ENCODE measurements at regions not wholly inside any gene's neighbourhood (a gene's known extent, or its start where the extent isn't known, plus 50 kb on each side); places are given as distances from the start of the nearest gene placed in this dataset.
A peak's percentile ranks its signal among the peaks of the same experiment; 100 is the strongest.

DNA sequence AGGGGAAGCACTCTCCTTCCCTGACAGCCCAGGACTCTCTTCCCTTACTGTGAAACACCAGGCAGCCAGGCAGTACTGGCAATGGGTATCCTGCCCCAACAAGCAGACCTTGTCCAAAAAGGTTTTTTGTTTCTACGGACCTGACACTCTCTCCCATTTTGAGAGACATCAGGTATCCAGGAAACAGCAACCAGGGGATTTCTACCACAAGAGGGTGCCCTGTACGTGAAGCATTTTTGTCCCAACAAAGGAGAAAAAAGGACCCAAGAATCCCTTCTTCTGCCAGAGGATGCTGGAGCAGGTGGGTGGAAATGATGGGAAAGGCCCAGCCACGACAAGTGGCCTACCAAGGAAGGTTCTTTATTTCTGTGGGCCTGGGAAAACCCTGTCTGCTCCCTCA is 65.7 kb upstream of the FGF13 start:
- H3K27ac ChIP-seq: no peak overlapping the region
- no peak for TF ChIP-seq POLR2A (IDR thresholded peaks at IDR 0.05)
- TF ChIP-seq, protein P1, sequence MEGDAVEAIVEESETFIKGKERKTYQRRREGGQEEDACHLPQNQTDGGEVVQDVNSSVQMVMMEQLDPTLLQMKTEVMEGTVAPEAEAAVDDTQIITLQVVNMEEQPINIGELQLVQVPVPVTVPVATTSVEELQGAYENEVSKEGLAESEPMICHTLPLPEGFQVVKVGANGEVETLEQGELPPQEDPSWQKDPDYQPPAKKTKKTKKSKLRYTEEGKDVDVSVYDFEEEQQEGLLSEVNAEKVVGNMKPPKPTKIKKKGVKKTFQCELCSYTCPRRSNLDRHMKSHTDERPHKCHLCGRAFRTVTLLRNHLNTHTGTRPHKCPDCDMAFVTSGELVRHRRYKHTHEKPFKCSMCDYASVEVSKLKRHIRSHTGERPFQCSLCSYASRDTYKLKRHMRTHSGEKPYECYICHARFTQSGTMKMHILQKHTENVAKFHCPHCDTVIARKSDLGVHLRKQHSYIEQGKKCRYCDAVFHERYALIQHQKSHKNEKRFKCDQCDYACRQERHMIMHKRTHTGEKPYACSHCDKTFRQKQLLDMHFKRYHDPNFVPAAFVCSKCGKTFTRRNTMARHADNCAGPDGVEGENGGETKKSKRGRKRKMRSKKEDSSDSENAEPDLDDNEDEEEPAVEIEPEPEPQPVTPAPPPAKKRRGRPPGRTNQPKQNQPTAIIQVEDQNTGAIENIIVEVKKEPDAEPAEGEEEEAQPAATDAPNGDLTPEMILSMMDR (IDR thresholded peaks at IDR 0.05 in 4 of 5, conservative IDR thresholded peaks at IDR 0.05 in 1 of 5): no peak
- H3K36me3 ChIP-seq: no peaks in the 10 kb centered on the region
- H3K4me3 ChIP-seq: no peak overlapping the region
- intact Hi-C loops (cut with DNase I; ENCODE audit: low total_unique reads): no loop called here
- H3K9me3 ChIP-seq: no peaks in the 10 kb centered on the region
- DNase-seq: no peak
- peaks cover 0 to 4% of the 10 kb centered on the region in 2 donors for H3K4me1 ChIP-seq
- H3K27me3 ChIP-seq: no peaks in the 10 kb centered on the region
- in situ Hi-C loops (cut with MboI; ENCODE audit: low sequenced_read_pairs in 4 of 4): loop anchor here in 2 of 4 donors (10.0 kb wide), 1 partner anchor 778 kb away; no protein-coding TSS in a partner anchor
- ATAC-seq: no peak

DNA sequence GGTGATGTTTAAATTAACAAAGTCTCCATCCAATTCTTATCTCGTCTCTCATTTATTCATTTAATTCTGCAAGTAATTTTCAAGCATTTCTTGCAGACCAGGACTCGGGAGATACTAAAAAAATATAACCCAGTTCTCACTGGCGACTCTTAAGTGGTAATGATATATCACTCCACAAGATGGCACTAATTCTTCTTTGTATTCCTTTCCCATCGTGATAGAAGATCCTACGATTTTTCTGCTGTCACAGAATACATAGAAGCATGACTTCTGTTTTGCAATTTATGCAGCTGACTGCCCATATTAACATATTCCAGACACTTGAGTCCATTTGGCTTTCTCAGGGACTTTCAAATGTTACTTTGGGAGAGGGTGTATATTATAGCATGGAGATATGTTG is 64.0 kb upstream of the FGF13 start:
- Histone ChIP-seq H3K27ac (no peak overlapping the region), H3K4me3 (no peak overlapping the region), H3K36me3 (no peaks in the 10 kb centered on the region), H3K4me1 (peaks cover 0 to 4% of the 10 kb centered on the region in 2 donors), H3K9me3 (no peaks in the 10 kb centered on the region), H3K27me3 (no peaks in the 10 kb centered on the region)
- in situ Hi-C loops (cut with MboI; ENCODE audit: low sequenced_read_pairs in 4 of 4) (loop anchor here in 2 of 4 donors (10.0 kb wide), 1 partner anchor 779 kb away; no protein-coding TSS in a partner anchor), intact Hi-C loops (cut with DNase I; ENCODE audit: low total_unique reads) (no loop called here)
- TF ChIP-seq, protein P1 (IDR thresholded peaks at IDR 0.05 in 4 of 5, conservative IDR thresholded peaks at IDR 0.05 in 1 of 5): peak in 4 of 5 experiments; percentile 24 to 52 (median 40)
- TF ChIP-seq POLR2A (IDR thresholded peaks at IDR 0.05): no peak
- no peak for DNase-seq
- peak in 1 of 2 donors; percentile 64 for ATAC-seq

DNA sequence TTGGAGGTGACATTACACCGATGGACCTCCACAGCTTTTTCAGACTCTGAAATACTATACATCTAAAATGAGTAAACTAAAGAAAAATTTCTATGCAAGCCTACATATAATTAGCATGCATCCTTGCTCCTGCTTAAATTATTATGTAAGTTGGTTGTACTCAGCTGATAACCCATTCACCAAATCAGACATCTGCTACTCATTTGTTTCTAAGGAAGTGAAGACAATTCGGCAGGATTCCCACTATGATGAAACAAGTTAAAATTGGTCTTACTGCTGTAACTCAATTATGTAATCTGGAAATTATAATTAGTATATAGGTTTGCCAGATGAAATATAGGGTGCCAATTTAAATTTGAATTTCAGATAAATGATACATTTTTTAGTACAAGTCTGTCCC is 59.5 kb upstream of the FGF13 start:
- no peak overlapping the region for H3K4me3 ChIP-seq
- H3K36me3 ChIP-seq: no peaks in the 10 kb centered on the region
- TF ChIP-seq POLR2A (IDR thresholded peaks at IDR 0.05): no peak
- TF ChIP-seq, protein P1 (IDR thresholded peaks at IDR 0.05 in 4 of 5, conservative IDR thresholded peaks at IDR 0.05 in 1 of 5): no peak
- in situ Hi-C loops (cut with MboI; ENCODE audit: low sequenced_read_pairs in 4 of 4): loop anchor here (10.0 to 25.0 kb wide), 2 partner anchors 784 to 791 kb away; no protein-coding TSS in a partner anchor
- no peaks in the 10 kb centered on the region for H3K27me3 ChIP-seq
- ATAC-seq (no peak), DNase-seq (no peak)
- peaks cover 0 to 4% of the 10 kb centered on the region in 2 donors for H3K4me1 ChIP-seq
- intact Hi-C loops (cut with DNase I; ENCODE audit: low total_unique reads): no loop called here
- no peaks in the 10 kb centered on the region for H3K9me3 ChIP-seq
- no peak overlapping the region for H3K27ac ChIP-seq

DNA sequence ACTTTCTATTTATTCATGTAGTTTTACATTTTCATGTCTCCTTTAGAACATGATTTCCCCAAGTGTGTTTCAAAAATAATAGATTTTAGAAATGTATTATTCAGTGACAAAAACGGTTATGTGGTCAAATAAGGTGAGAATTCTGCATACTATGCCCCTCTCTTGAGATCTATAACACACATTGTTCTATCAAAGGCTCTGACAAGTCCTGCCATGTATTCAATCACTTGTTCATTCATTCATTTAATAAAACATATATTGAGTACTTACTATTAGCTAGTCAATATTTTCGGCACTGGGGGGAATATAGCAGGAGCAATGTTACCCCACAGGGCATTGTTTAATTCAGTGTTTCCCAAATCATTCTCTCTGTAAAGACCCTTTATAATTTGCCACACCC is 58.4 kb upstream of the FGF13 start:
- TF ChIP-seq, protein P1 (IDR thresholded peaks at IDR 0.05 in 4 of 5, conservative IDR thresholded peaks at IDR 0.05 in 1 of 5): no peak
- TF ChIP-seq POLR2A (IDR thresholded peaks at IDR 0.05): no peak
- no peak for ATAC-seq
- H3K4me1 ChIP-seq: peaks cover 0 to 4% of the 10 kb centered on the region in 2 donors
- H3K9me3 ChIP-seq: no peaks in the 10 kb centered on the region
- H3K4me3 ChIP-seq: no peak overlapping the region
- DNase-seq: no peak
- intact Hi-C loops (cut with DNase I; ENCODE audit: low total_unique reads) (no loop called here), in situ Hi-C loops (cut with MboI; ENCODE audit: low sequenced_read_pairs in 4 of 4) (loop anchor here (10.0 to 25.0 kb wide), 2 partner anchors 785 to 792 kb away; no protein-coding TSS in a partner anchor)
- no peaks in the 10 kb centered on the region for H3K36me3 ChIP-seq
- H3K27me3 ChIP-seq: no peaks in the 10 kb centered on the region
- no peak overlapping the region for H3K27ac ChIP-seq

DNA sequence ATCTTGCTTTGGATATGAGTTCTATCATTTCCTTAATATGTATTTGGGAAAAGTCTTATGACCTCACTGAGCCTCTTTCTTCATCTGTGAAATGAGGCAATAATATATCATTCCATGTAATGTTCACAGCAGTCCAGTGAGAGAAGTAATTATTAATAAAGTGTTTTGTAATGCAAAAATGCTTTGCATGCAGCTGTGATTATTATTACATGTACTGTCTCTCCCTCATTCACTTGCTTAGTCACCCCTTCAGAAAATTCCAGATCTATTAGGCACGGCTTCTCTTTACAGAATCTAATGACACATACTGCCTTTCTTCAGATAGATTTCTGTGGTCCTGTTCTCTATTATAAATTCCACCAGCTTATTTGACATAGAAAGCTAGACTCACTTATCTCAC is 53.5 kb upstream of the FGF13 start:
- Histone ChIP-seq H3K9me3 (no peaks in the 10 kb centered on the region), H3K4me1 (peaks cover 0 to 5% of the 10 kb centered on the region in 2 donors), H3K4me3 (no peak overlapping the region), H3K27me3 (no peaks in the 10 kb centered on the region), H3K36me3 (no peaks in the 10 kb centered on the region), H3K27ac (no peak overlapping the region)
- TF ChIP-seq, protein P1 (IDR thresholded peaks at IDR 0.05 in 4 of 5, conservative IDR thresholded peaks at IDR 0.05 in 1 of 5): no peak
- TF ChIP-seq POLR2A (IDR thresholded peaks at IDR 0.05): no peak
- DNase-seq (no peak), ATAC-seq (no peak)
- in situ Hi-C loops (cut with MboI; ENCODE audit: low sequenced_read_pairs in 4 of 4) (loop anchor here in 2 of 4 donors (25.0 kb wide), 1 partner anchor 797 kb away; no protein-coding TSS in a partner anchor), intact Hi-C loops (cut with DNase I; ENCODE audit: low total_unique reads) (no loop called here)
